NT2/D1 (cell line): ENCODE measurements at regions not wholly inside any gene's neighbourhood (a gene's known extent, or its start where the extent isn't known, plus 50 kb on each side); places are given as distances from the start of the nearest gene placed in this dataset.

ENCODE experiments used
- DNase-seq: peaks from one replicate; pipeline ENCODE4 v3.0.0-alpha.2; 2011; ENCODE audit warnings: low read depth, low spot score
- H3K27me3 ChIP-seq: 2 replicates; pipeline ENCODE4 v1.6.0; 2011; ENCODE audit warnings: mild to moderate bottlenecking; ENCODE audit not compliant: insufficient read length, insufficient read depth
- H3K36me3 ChIP-seq: 2 replicates; pipeline ENCODE4 v1.6.1; 2011; ENCODE audit warnings: mild to moderate bottlenecking, low read length, mixed read lengths; ENCODE audit not compliant: insufficient read depth, insufficient read length
- H3K4me1 ChIP-seq: 2 replicates; pipeline ENCODE4 v1.5.1; 2011; ENCODE audit not compliant: insufficient read depth, insufficient read length
- H3K4me3 ChIP-seq: 2 replicates; pipeline ENCODE4 v1.5.1; 2011; ENCODE audit warnings: low read depth; ENCODE audit not compliant: insufficient read length
- H3K9ac ChIP-seq: 2 replicates; pipeline ENCODE4 v1.6.0; 2011; ENCODE audit warnings: low read depth; ENCODE audit not compliant: insufficient read length
- H3K9me3 ChIP-seq: 2 replicates; pipeline ENCODE4 v1.5.1; 2011; ENCODE audit warnings: mild to moderate bottlenecking, low read length; ENCODE audit not compliant: insufficient read depth
- SUZ12 ChIP-seq: IDR thresholded peaks from 2 replicates; pipeline ENCODE4 v1.6.1; 2011; ENCODE audit not compliant: insufficient read length, insufficient read depth; ENCODE audit errors: extremely low read depth
- YY1 ChIP-seq: IDR thresholded peaks from 2 replicates; pipeline ENCODE4 v1.6.1; 2011; ENCODE audit not compliant: insufficient read length, insufficient read depth
- ZNF274 ChIP-seq: IDR thresholded peaks from 2 replicates; pipeline ENCODE4 v1.6.1; 2011; ENCODE audit warnings: mild to moderate bottlenecking, low read depth, low read length

- no peak for DNase-seq
- Histone ChIP-seq H3K4me1 (no peaks in the 10 kb centered on the region), H3K27me3 (no peaks in the 10 kb centered on the region), H3K4me3 (no peak overlapping the region), H3K36me3 (no peaks in the 10 kb centered on the region), H3K9me3 (no peaks in the 10 kb centered on the region), H3K9ac (no peak overlapping the region)
- TF ChIP-seq ZNF274 = no peak
- no peak for TF ChIP-seq YY1
- no peak for TF ChIP-seq SUZ12
Observed at GRCh38 chr6:122040261-122040660, 359.2 kb upstream of the HSF2 start.

DNA sequence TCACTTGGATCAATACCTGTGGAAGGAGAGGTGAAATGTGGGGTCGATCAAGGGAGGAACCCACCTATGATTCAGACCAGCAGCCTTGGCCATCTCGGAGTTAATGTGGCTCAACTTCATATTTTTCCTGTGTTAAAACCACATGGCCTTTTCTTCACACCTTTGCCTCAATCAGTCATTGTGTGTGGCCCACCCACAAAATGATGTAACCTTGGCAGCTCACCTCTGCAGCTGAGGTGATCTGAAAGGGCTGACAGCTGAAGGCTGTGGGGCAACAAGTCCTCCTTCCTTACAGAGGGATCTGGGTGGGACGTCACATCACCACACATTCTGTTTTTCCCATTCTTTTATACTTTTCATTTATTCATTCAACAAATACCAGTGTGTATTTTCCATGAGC lies 357.1 kb upstream of the HSF2 start:
- H3K9me3 ChIP-seq = no peaks in the 10 kb centered on the region
- no peak overlapping the region for H3K4me3 ChIP-seq
- H3K4me1 ChIP-seq = no peaks in the 10 kb centered on the region
- H3K36me3 ChIP-seq = no peaks in the 10 kb centered on the region
- H3K9ac ChIP-seq = no peak overlapping the region
- TF ChIP-seq SUZ12 = no peak
- H3K27me3 ChIP-seq = no peaks in the 10 kb centered on the region
- no peak for DNase-seq

GRCh38 chr6:122042960-122043735 lies 356.3 kb upstream of the HSF2 start:
- DNase-seq = no peak
- H3K27me3 ChIP-seq = no peaks in the 10 kb centered on the region
- TF ChIP-seq SUZ12 (no peak), YY1 (no peak)
- no peak overlapping the region for H3K4me3 ChIP-seq
- no peak overlapping the region for H3K9ac ChIP-seq
- H3K36me3 ChIP-seq = no peaks in the 10 kb centered on the region
- no peaks in the 10 kb centered on the region for H3K9me3 ChIP-seq
- no peaks in the 10 kb centered on the region for H3K4me1 ChIP-seq

DNA sequence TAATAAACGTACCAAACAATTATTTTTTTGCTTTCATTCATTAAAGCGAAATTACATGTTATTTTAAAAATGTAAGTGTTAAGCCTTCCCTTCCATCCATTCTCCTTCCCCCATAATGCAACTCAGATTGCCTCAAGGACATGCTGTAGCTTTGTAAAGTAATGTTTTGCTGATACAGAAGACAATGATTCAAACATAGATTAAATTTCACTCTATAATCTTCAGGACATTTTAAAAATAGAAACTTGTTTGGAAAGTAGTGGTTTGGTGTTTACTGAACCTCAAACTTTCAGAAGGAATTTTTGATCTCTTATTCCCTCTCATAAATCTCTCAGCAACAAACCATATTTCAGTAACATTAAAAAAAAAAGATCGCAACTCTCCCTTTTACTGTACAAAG lies 350.9 kb upstream of the HSF2 start:
- Histone ChIP-seq H3K36me3 (no peaks in the 10 kb centered on the region), H3K9me3 (no peaks in the 10 kb centered on the region), H3K9ac (no peak overlapping the region), H3K4me3 (no peak overlapping the region), H3K4me1 (no peaks in the 10 kb centered on the region), H3K27me3 (no peaks in the 10 kb centered on the region)
- DNase-seq = no peak
- no peak for TF ChIP-seq SUZ12
- TF ChIP-seq ZNF274 = no peak
- no peak for TF ChIP-seq YY1

DNA sequence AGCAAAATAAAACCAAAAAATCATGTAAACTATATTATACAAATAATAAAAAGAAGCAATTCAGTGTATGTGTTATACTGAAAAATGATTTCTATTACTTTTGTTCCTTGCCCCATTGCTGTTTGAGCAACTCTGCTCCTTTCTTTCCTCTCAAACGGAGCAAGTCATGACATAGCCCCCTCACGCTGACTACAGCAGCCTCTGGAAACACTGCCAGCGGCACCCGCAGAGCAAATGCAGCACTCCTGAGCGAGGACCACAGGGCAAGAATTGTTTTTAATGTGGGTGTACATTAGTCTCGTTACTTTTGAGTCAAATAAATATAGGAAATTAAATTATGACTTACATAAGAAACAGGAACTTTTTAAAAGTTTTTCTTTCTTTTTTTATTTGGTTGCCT lies 350.1 kb upstream of the HSF2 start:
- no peak for TF ChIP-seq ZNF274
- no peak for TF ChIP-seq SUZ12
- no peak for TF ChIP-seq YY1
- no peak overlapping the region for H3K9ac ChIP-seq
- H3K4me3 ChIP-seq = no peak overlapping the region
- H3K27me3 ChIP-seq = no peaks in the 10 kb centered on the region
- no peaks in the 10 kb centered on the region for H3K9me3 ChIP-seq
- H3K4me1 ChIP-seq = no peaks in the 10 kb centered on the region
- no peak for DNase-seq
- no peaks in the 10 kb centered on the region for H3K36me3 ChIP-seq

DNA sequence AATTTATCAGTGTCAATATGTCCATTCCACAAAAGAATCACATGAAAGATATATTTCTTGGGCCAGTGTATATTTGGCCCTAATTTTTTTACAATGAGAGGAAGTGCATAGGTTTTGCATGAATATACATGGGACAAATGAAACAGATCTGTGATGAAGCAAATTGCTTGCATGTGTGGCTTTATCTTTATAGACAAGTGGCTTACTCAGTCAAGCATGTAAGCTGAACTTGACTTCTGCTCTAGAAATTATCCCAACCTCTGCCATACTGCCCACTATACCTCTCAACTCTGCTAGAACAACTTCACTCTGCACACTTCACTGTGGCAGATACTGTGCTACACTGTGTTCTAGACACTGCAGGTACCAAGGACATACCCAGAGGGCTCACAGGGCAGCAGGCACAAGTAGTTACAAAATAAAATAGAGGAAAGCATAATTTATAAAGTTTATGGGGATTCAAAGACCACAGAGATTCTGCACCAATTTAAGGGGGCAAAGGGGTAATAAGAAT lies 349.2 kb upstream of the HSF2 start:
- Histone ChIP-seq H3K4me1 (no peaks in the 10 kb centered on the region), H3K9me3 (no peaks in the 10 kb centered on the region), H3K4me3 (no peak overlapping the region), H3K36me3 (no peaks in the 10 kb centered on the region), H3K27me3 (no peaks in the 10 kb centered on the region), H3K9ac (no peak overlapping the region)
- TF ChIP-seq SUZ12 (no peak), ZNF274 (no peak), YY1 (no peak)
- DNase-seq = no peak

GRCh38 chr6:122052346-122052900 lies 347.0 kb upstream of the HSF2 start:
- TF ChIP-seq ZNF274 (no peak), SUZ12 (no peak), YY1 (no peak)
- Histone ChIP-seq H3K27me3 (no peaks in the 10 kb centered on the region), H3K4me1 (no peaks in the 10 kb centered on the region), H3K4me3 (no peak overlapping the region), H3K36me3 (no peaks in the 10 kb centered on the region), H3K9ac (no peak overlapping the region), H3K9me3 (no peaks in the 10 kb centered on the region)
- no peak for DNase-seq
